ENCODE measurements at regions not wholly inside any gene's neighbourhood (a gene's known extent, or its start where the extent isn't known, plus 50 kb on each side); places are given as distances from the start of the nearest gene placed in this dataset.
A peak's percentile ranks its signal among the peaks of the same experiment; 100 is the strongest.

- Histone ChIP-seq H3K27me3 (no peaks in the 10 kb centered on the region), H3K4me3 (no peak overlapping the region), H4K20me1 (ENCODE audit: insufficient read depth, poor library complexity, severe bottlenecking) (no peaks in the 10 kb centered on the region), H3K27ac (no peak overlapping the region), H3K79me2 (no peaks in the 10 kb centered on the region), H2AFZ (no peak overlapping the region), H3K4me1 (ENCODE audit: insufficient read depth) (no peaks in the 10 kb centered on the region), H3K4me2 (no peak overlapping the region), H3K36me3 (replicated peaks; ENCODE audit: insufficient read depth, low read depth) (no peaks in the 10 kb centered on the region), H3K9me2 (replicated peaks; ENCODE audit: insufficient read depth) (no peaks in the 10 kb centered on the region), H3K9me3 (ENCODE audit: low read depth) (no peaks in the 10 kb centered on the region)
- TF ChIP-seq CTCF (IDR thresholded peaks at IDR 0.05; ENCODE audit: poor library complexity) (no peak), EZH2phosphoT487 (IDR thresholded peaks at IDR 0.05; ENCODE audit: low read depth, severe bottlenecking, unreplicated experiment) (no peak), EZH2 (IDR thresholded peaks at IDR 0.05; ENCODE audit: borderline replicate concordance) (no peak)
- 76% methylated on average over 5 of the region's 5 CpGs for WGBS (ENCODE audit: low lambda C conversion rate, missing lambda C conversion rate)
- peak; percentile 12 for DNase-seq (ENCODE audit: low spot score)
Observed at GRCh38 chr5:162484986-162485385, 417.4 kb downstream of the GABRG2 start.

- Histone ChIP-seq H3K27ac (no peak overlapping the region), H3K36me3 (replicated peaks; ENCODE audit: insufficient read depth, low read depth) (no peaks in the 10 kb centered on the region), H3K27me3 (no peaks in the 10 kb centered on the region), H3K9me2 (replicated peaks; ENCODE audit: insufficient read depth) (no peaks in the 10 kb centered on the region), H4K20me1 (ENCODE audit: insufficient read depth, poor library complexity, severe bottlenecking) (no peaks in the 10 kb centered on the region), H2AFZ (no peak overlapping the region), H3K4me1 (ENCODE audit: insufficient read depth) (no peaks in the 10 kb centered on the region), H3K4me3 (no peak overlapping the region), H3K79me2 (no peaks in the 10 kb centered on the region), H3K9me3 (ENCODE audit: low read depth) (no peaks in the 10 kb centered on the region), H3K4me2 (no peak overlapping the region)
- DNase-seq (ENCODE audit: low spot score), result peak; percentile 4
- TF ChIP-seq CTCF (IDR thresholded peaks at IDR 0.05; ENCODE audit: poor library complexity) (no peak), EZH2phosphoT487 (IDR thresholded peaks at IDR 0.05; ENCODE audit: low read depth, severe bottlenecking, unreplicated experiment) (no peak)
- 73% methylated on average over 8 of the region's 8 CpGs for WGBS (ENCODE audit: low lambda C conversion rate, missing lambda C conversion rate)
Observed at GRCh38 chr5:162485666-162486292, 418.2 kb downstream of the GABRG2 start.

GRCh38 chr5:162487528-162488525 is 420.3 kb downstream of the GABRG2 start:
- H2AFZ ChIP-seq, result no peak overlapping the region
- no peak overlapping the region for H3K4me3 ChIP-seq
- no peaks in the 10 kb centered on the region for H3K9me2 ChIP-seq (replicated peaks; ENCODE audit: insufficient read depth)
- no peaks in the 10 kb centered on the region for H3K9me3 ChIP-seq (ENCODE audit: low read depth)
- TF ChIP-seq EZH2phosphoT487 (IDR thresholded peaks at IDR 0.05; ENCODE audit: low read depth, severe bottlenecking, unreplicated experiment) (no peak), CTCF (IDR thresholded peaks at IDR 0.05; ENCODE audit: poor library complexity) (no peak), EZH2 (IDR thresholded peaks at IDR 0.05; ENCODE audit: borderline replicate concordance) (no peak)
- H3K27ac ChIP-seq, result no peak overlapping the region
- no peaks in the 10 kb centered on the region for H3K27me3 ChIP-seq
- WGBS (ENCODE audit: low lambda C conversion rate, missing lambda C conversion rate), result 81% methylated on average over 7 of the region's 7 CpGs
- no peaks in the 10 kb centered on the region for H3K79me2 ChIP-seq
- no peaks in the 10 kb centered on the region for H3K36me3 ChIP-seq (replicated peaks; ENCODE audit: insufficient read depth, low read depth)
- H4K20me1 ChIP-seq (ENCODE audit: insufficient read depth, poor library complexity, severe bottlenecking), result no peaks in the 10 kb centered on the region
- no peak for DNase-seq (ENCODE audit: low spot score)
- no peaks in the 10 kb centered on the region for H3K4me1 ChIP-seq (ENCODE audit: insufficient read depth)
- no peak overlapping the region for H3K4me2 ChIP-seq
